SK-N-SH treated with all-trans-retinoic acid at 6 μM for 48 hours (cell line): ENCODE measurements at regions not wholly inside any gene's neighbourhood (a gene's known extent, or its start where the extent isn't known, plus 50 kb on each side); places are given as distances from the start of the nearest gene placed in this dataset.

Source experiments
- ATAC-seq: fragments of 200-7000 bp; cut with Tn5 transposase; 3 replicates; pipeline ENCODE4 v1.9.1; 2020; ENCODE audit warnings: mild to moderate bottlenecking, moderate library complexity
- BACH2 ChIP-seq: fragments of 250-450 bp; sonication (Bioruptor Pico); IDR thresholded peaks from 2 replicates; pipeline ENCODE4 v1.9.0; 2021; ENCODE audit warnings: mild to moderate bottlenecking, borderline replicate concordance
- CSDC2 ChIP-seq: fragments of 250-450 bp; sonication (Bioruptor Pico); IDR thresholded peaks from 2 replicates; pipeline ENCODE4 v1.5.0; 2020; ENCODE audit warnings: mild to moderate bottlenecking, moderate library complexity
- ESRRG ChIP-seq: fragments of 250-450 bp; sonication (Bioruptor Pico); IDR thresholded peaks from 2 replicates; pipeline ENCODE4 v1.6.1; 2021; ENCODE audit warnings: mild to moderate bottlenecking
- GLIS3 ChIP-seq: fragments of 250-450 bp; sonication (Bioruptor Pico); IDR thresholded peaks from 2 replicates; pipeline ENCODE4 v1.5.0; 2020; ENCODE audit warnings: mild to moderate bottlenecking, moderate library complexity
- ISL1 ChIP-seq: fragments of 250-450 bp; sonication (Bioruptor Pico); IDR thresholded peaks from 2 replicates; pipeline ENCODE4 v2.1.2; 2022; ENCODE audit warnings: mild to moderate bottlenecking, moderate library complexity
- OSR1 ChIP-seq: fragments of 250-450 bp; sonication (Bioruptor Pico); IDR thresholded peaks from 2 replicates; pipeline ENCODE4 v1.8.0; 2022; ENCODE audit warnings: moderate library complexity, mild to moderate bottlenecking, inconsistent platforms
- PPARA ChIP-seq: fragments of 250-450 bp; sonication (Bioruptor Pico); IDR thresholded peaks from 2 replicates; pipeline ENCODE4 v1.5.0; 2020; ENCODE audit warnings: mild to moderate bottlenecking, borderline replicate concordance
- RARB ChIP-seq: fragments of 250-450 bp; sonication (Bioruptor Pico); IDR thresholded peaks from 2 replicates; pipeline ENCODE4 v1.8.0; 2021; ENCODE audit warnings: mild to moderate bottlenecking, moderate library complexity
- SNAI2 ChIP-seq: fragments of 250-450 bp; sonication (Bioruptor Pico); IDR thresholded peaks from 2 replicates; pipeline ENCODE4 v1.5.0; 2020; ENCODE audit warnings: mild to moderate bottlenecking, moderate library complexity
- TOX ChIP-seq: fragments of 250-450 bp; sonication (Bioruptor Pico); IDR thresholded peaks from 2 replicates; pipeline ENCODE4 v1.8.0; 2021; ENCODE audit warnings: mild to moderate bottlenecking, moderate library complexity, borderline replicate concordance
- ZFP3 ChIP-seq: fragments of 250-450 bp; sonication (Bioruptor Pico); IDR thresholded peaks from 2 replicates; pipeline ENCODE4 v1.5.0; 2020; ENCODE audit warnings: mild to moderate bottlenecking, moderate library complexity
- ZFP30 ChIP-seq: fragments of 450-650 bp; formaldehyde crosslinking; IDR thresholded peaks from 2 replicates; pipeline ENCODE4 v1.5.0; 2022; ENCODE audit warnings: mild to moderate bottlenecking, moderate library complexity
- ZNF565 ChIP-seq: fragments of 450-650 bp; formaldehyde crosslinking; conservative IDR thresholded peaks from 2 replicates; pipeline ENCODE4 v1.5.0; 2020; ENCODE audit warnings: low read depth, mild to moderate bottlenecking, moderate library complexity
- ZNF70 ChIP-seq: fragments of 450-650 bp; formaldehyde crosslinking; IDR thresholded peaks from 2 replicates; pipeline ENCODE4 v1.5.0; 2020; ENCODE audit warnings: mild to moderate bottlenecking, moderate library complexity
- TF ChIP-seq, protein P1 (sequence below): fragments of 250-450 bp; sonication (Bioruptor Pico); IDR thresholded peaks from 2 replicates; pipeline ENCODE4 v1.5.1; 2020; ENCODE audit warnings: low read depth, mild to moderate bottlenecking, moderate library complexity
- TF ChIP-seq, protein P2 (sequence below): fragments of 250-450 bp; sonication (Bioruptor Pico); IDR thresholded peaks from 2 replicates; pipeline ENCODE4 v1.8.0; 2021; ENCODE audit warnings: low read depth, mild to moderate bottlenecking, moderate library complexity, borderline replicate concordance
- TF ChIP-seq, protein P3 (sequence below): fragments of 250-450 bp; sonication (Bioruptor Pico); IDR thresholded peaks from 2 replicates; pipeline ENCODE4 v1.8.0; 2020; ENCODE audit warnings: mild to moderate bottlenecking, moderate library complexity, borderline replicate concordance

DNA sequence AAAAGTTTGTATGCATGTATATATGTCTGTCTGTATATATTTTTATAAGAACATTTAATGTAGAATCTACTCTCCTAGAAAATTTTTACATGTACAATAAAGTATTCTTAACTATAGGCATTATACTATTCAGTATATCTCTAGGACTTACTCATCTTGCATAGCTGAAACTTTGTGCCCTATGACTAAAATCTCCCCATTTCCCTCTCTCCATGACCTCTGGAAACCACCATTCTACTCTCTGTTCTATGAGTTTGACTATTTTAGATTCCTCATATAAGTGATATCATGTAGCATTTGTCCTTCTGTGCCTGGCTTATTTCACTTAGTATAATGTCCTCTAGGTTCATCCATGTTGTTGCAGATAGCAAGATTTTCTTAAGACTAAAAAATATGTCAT lies 205.1 kb upstream of the SMLR1 start:
- no peak for ATAC-seq

DNA sequence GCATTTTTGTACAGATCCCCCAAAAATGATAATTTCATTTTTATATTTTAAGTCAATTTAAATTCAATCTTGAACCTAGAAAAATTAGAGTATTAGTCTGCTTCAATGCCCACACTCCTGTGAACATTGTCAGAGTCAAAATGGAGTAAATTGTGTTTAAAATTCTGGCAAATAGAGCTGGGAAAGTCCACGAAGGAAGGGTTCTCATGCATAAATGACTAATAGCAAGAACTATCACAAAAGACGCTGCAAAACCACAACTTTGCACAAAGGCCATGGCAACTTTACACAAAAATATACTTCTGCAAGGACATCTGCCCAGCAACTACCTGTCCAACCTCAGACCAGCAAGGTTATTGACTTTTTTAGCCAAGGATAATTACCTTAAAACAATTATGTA lies 203.2 kb upstream of the SMLR1 start:
- TF ChIP-seq GLIS3 (CRISPR knock-in tag) (no peak), CSDC2 (no peak), TOX (no peak), ZFP30 (CRISPR knock-in tag) (no peak), ISL1 (no peak), ZFP3 (CRISPR knock-in tag) (no peak), RARB (CRISPR knock-in tag) (no peak)
- TF ChIP-seq, protein P1, sequence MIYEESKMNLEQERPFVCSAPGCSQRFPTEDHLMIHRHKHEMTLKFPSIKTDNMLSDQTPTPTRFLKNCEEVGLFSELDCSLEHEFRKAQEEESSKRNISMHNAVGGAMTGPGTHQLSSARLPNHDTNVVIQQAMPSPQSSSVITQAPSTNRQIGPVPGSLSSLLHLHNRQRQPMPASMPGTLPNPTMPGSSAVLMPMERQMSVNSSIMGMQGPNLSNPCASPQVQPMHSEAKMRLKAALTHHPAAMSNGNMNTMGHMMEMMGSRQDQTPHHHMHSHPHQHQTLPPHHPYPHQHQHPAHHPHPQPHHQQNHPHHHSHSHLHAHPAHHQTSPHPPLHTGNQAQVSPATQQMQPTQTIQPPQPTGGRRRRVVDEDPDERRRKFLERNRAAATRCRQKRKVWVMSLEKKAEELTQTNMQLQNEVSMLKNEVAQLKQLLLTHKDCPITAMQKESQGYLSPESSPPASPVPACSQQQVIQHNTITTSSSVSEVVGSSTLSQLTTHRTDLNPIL (CRISPR knock-in tag): no peak
- TF ChIP-seq, protein P2, sequence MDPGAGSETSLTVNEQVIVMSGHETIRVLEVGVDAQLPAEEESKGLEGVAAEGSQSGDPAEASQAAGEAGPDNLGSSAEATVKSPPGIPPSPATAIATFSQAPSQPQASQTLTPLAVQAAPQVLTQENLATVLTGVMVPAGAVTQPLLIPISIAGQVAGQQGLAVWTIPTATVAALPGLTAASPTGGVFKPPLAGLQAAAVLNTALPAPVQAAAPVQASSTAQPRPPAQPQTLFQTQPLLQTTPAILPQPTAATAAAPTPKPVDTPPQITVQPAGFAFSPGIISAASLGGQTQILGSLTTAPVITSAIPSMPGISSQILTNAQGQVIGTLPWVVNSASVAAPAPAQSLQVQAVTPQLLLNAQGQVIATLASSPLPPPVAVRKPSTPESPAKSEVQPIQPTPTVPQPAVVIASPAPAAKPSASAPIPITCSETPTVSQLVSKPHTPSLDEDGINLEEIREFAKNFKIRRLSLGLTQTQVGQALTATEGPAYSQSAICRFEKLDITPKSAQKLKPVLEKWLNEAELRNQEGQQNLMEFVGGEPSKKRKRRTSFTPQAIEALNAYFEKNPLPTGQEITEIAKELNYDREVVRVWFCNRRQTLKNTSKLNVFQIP (CRISPR knock-in tag): no peak
- no peak for ATAC-seq

More for the DNA sequence above, 205.1 kb upstream of the SMLR1 start:
- TF ChIP-seq RARB (CRISPR knock-in tag) (no peak), ESRRG (CRISPR knock-in tag) (no peak), BACH2 (CRISPR knock-in tag) (no peak), OSR1 (CRISPR knock-in tag) (no peak)
- TF ChIP-seq, protein P3, sequence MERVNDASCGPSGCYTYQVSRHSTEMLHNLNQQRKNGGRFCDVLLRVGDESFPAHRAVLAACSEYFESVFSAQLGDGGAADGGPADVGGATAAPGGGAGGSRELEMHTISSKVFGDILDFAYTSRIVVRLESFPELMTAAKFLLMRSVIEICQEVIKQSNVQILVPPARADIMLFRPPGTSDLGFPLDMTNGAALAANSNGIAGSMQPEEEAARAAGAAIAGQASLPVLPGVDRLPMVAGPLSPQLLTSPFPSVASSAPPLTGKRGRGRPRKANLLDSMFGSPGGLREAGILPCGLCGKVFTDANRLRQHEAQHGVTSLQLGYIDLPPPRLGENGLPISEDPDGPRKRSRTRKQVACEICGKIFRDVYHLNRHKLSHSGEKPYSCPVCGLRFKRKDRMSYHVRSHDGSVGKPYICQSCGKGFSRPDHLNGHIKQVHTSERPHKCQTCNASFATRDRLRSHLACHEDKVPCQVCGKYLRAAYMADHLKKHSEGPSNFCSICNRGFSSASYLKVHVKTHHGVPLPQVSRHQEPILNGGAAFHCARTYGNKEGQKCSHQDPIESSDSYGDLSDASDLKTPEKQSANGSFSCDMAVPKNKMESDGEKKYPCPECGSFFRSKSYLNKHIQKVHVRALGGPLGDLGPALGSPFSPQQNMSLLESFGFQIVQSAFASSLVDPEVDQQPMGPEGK (CRISPR knock-in tag): no peak
- TF ChIP-seq, protein P2 (CRISPR knock-in tag): no peak

DNA sequence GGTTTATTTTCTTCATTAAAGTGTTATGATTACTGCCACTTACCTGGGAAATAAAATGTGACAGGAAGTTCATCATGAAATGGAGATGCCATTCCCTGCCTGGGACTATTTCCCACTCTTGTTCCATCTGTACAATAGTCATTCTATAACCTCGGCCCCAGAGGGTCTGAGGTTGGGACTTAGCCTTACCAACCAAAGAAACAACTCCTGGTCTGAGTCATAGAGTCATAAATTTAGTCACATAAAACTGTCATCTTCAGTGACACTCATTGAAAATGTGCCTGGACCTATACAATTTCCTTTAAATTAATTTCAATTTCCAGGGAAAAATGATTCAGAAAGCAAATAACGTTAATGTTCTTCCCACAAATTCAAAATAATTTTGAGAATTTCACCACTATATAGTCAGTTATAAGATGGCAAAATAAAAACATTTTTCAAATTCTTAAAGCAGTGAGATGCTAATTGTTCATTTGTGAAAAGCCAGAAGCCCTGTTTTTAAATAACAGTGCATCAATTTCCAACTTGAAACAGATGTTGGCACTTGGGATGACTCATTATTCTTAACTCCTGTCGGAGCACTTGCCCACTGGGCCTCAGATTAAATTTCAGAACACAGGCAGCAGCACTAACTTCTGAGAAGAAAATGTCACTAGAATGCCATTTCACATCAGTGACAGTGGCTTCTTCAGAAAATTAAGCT lies 201.2 kb upstream of the SMLR1 start:
- ATAC-seq: peak; percentile 85
- TF ChIP-seq ZNF565 (no peak), PPARA (CRISPR knock-in tag) (no peak), SNAI2 (CRISPR knock-in tag) (no peak)
- TF ChIP-seq, all 23 proteins: peak for 0

DNA sequence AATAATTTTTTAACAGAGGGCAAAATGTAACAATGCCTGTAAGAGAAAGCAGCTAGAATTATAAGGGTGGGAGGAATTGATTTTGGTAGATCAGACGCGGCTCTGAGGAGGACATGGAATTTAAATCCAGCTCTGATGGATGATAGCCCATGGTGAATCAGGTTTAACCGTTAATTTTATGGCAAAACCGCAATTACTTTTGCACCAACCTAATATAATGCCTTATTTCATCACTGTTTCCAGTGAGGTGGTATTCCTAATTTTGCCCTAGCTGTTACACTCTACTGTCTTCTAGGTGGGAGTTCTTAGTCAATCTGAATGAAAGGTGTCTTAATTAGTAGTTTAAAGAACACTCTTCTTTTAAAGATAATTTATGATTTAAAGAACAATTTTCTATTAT lies 198.3 kb upstream of the SMLR1 start:
- TF ChIP-seq, protein P1 (CRISPR knock-in tag): no peak
- TF ChIP-seq ZFP3 (CRISPR knock-in tag) (no peak), PPARA (CRISPR knock-in tag) (no peak), SNAI2 (CRISPR knock-in tag) (no peak), ZNF565 (no peak), TOX (no peak), ZFP30 (CRISPR knock-in tag) (no peak), ZNF70 (no peak), CSDC2 (no peak)
- TF ChIP-seq, protein P3 (CRISPR knock-in tag): no peak
- no peak for ATAC-seq
